ENCODE measurements at regions not wholly inside any gene's neighbourhood (a gene's known extent, or its start where the extent isn't known, plus 50 kb on each side); places are given as distances from the start of the nearest gene placed in this dataset.

DNA sequence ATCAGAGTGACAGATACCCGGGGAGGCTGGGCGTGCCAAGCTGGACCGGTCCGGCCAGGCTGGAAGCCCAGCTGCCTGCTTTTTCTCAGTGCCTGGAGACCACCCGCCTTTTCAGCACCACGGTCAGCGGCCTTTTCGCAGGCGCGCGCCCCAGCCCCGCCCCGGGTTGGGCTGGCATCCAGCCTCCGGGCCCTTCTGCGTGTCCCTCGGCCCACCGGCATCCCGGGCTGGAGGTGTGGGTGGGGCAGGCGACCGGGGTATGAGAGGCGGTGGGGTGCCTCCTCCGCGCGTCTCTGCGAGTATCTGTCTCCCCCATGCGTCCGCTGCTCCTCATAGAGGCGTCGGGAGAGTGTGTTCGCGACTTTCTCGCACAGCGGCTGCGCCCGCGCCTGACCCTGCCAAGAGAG is 102.5 kb downstream of the MRM1 start:
- Histone ChIP-seq H3K9me3 (replicated peaks) (no peaks in the 10 kb centered on the region), H3K27ac (no peak overlapping the region), H3K4me3 (no peak overlapping the region), H3K27me3 (replicated peaks) (no peaks in the 10 kb centered on the region; the same call in 1 of the 2 replicates), H3K4me1 (replicated peaks) (no peaks in the 10 kb centered on the region), H3K36me3 (no peaks in the 10 kb centered on the region)
- peak in 1 of 2 experiments; percentile 51 for DNase-seq (ENCODE audit: low read depth in 1 of 2, low spot score in 2 of 2)

DNA sequence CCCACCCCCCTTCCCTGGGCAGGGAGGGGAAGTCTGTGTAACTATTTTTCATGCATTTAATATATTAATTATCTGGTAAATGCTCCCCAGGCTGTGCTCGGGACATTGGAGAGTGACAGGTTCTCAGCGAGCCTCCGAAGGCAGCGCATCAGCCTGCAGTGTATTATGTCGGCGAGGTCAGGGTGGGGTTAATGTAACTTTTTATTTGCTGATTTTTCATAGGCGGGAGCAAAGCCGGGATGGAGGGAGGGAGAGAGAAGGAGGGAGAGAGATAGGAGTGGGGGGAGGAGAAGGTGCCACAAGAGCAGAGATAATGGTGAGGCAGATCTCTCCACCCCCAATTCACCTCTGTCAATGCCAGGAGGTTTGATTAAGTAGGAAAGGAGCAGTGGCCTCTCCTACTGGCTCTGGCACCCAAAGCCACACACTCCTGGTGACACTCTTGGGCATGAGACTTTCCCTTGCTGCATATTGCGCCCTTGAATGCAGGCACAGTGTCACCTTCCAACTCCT is 104.0 kb downstream of the MRM1 start:
- Histone ChIP-seq H3K27me3 (replicated peaks) (no peaks in the 10 kb centered on the region; the same call in 1 of the 2 replicates), H3K9me3 (replicated peaks) (no peaks in the 10 kb centered on the region), H3K36me3 (no peaks in the 10 kb centered on the region), H3K4me3 (no peak overlapping the region), H3K4me1 (replicated peaks) (no peaks in the 10 kb centered on the region), H3K27ac (no peak overlapping the region)
- no peak for DNase-seq (ENCODE audit: low read depth in 1 of 2, low spot score in 2 of 2)

DNA sequence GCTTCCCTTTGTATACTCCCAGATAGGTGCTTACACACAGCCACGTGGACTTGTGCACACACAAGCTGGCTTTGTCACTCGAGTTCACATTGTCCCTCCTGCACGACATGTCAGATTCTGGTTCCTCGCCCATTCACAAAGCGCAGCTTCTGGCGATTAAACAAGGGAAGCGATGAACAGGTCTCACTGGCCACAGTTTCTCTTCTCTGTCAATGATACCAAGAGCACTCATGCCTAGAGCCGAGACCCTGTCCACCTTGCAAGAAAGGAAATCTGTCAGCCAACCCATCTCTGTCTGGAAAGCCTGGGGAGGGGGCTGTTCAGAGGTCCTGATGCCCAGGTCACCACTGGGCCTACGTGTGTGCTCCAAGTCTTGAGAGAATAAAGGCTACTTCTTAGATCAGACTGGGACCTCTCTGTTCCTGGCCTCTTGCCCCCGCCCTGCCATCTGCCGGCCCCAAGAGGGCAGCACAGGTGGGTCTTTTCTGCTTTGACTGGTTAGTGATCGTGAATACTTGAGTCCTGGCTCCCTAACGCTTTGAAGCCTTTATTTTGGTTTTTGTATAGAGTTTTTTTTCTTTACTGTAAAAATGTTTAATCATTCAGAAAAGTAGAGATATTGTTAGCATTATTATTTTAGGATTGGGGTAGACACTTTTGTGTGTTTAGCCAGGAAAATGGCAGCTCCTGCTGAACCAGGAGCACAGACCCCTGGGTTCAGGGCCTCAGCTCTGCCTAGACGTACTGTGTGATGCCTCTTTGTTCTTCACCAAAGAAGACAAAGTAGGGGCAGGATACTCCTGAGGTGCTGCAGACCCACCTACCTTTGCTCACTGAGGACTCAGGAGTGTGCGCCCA is 104.7 kb downstream of the MRM1 start:
- Histone ChIP-seq H3K36me3 (no peaks in the 10 kb centered on the region), H3K4me1 (replicated peaks) (no peaks in the 10 kb centered on the region), H3K9me3 (replicated peaks) (no peaks in the 10 kb centered on the region), H3K4me3 (no peak overlapping the region), H3K27ac (no peak overlapping the region), H3K27me3 (replicated peaks) (no peaks in the 10 kb centered on the region; the same call in 1 of the 2 replicates)
- peak in 1 of 2 experiments; percentile 25 for DNase-seq (ENCODE audit: low read depth in 1 of 2, low spot score in 2 of 2)

DNA sequence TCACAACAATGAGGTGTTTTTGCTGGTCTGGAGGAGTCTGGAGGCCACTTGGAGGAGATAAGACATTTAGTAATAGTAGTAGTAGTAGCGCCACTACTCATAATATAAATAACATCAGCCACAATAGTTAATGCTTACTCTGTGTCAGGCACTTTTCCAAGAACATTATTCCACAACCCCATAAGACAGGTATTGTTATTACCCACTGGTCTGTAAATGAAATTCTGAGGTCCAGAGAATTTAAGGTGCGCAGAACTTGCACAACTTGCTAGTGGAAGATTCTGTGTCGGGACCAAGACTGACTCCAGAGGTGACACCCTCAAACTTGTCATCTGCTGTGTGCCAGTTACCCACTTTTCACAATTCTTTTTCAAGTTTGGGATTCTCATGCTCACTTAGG is 106.5 kb downstream of the MRM1 start:
- no peaks in the 10 kb centered on the region for H3K9me3 ChIP-seq (replicated peaks)
- H3K27ac ChIP-seq, result no peak overlapping the region
- no peak for DNase-seq (ENCODE audit: low read depth in 1 of 2, low spot score in 2 of 2)
- no peaks in the 10 kb centered on the region; the same call in 1 of the 2 replicates for H3K27me3 ChIP-seq (replicated peaks)
- no peaks in the 10 kb centered on the region for H3K36me3 ChIP-seq
- no peak overlapping the region for H3K4me3 ChIP-seq
- H3K4me1 ChIP-seq (replicated peaks), result no peaks in the 10 kb centered on the region

DNA sequence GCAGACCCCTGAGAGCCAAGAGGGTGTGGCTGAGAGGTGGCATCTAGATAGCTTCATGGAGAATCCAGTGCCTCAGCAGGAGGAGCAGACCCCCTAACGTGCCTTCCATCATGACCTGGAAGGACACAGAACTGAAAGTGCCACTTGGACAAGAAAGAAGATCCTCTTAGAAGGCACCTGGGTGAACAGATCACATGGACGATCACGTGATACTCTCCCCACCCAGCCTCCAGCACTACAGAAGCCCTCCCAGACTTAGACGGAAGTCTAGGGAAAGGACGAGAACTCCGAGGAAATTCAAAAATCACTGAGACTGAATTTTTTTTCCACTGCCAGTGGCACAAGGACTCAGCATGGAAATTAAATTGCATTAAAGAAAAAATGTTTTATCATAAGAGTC is 113.4 kb downstream of the MRM1 start:
- DNase-seq (ENCODE audit: low read depth in 1 of 2, low spot score in 2 of 2), result no peak
- Histone ChIP-seq H3K9me3 (replicated peaks) (no peaks in the 10 kb centered on the region), H3K27ac (no peak overlapping the region), H3K36me3 (no peaks in the 10 kb centered on the region), H3K4me3 (no peak overlapping the region), H3K4me1 (replicated peaks) (no peaks in the 10 kb centered on the region), H3K27me3 (replicated peaks) (0 out of 2 replicates have a peak, but pooled peaks cover 3% of the 10 kb centered on the region)

DNA sequence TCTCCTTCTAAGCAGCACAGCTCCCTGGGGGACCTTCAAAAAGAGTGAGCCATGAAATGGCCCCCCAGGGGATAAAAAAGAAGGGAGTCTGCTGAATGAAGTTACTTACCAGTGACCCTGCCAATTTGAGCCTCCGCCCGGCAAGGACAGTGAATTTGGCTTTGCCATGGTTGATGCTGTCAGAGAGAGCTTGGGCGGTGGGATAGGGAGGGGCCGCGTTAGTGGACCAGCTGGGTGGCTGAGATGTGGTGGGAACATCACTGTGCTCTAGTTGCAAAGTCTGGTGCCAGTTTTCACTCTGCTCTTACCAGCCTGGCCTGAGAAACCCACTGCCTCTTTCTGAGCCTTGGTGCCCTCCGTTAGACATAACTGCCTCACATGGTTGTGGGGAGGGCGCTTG is 114.6 kb downstream of the MRM1 start:
- Histone ChIP-seq H3K4me1 (replicated peaks) (no peaks in the 10 kb centered on the region), H3K36me3 (no peaks in the 10 kb centered on the region), H3K27me3 (replicated peaks) (0 out of 2 replicates have a peak, but pooled peaks cover 3% of the 10 kb centered on the region), H3K4me3 (no peak overlapping the region), H3K27ac (no peak overlapping the region), H3K9me3 (replicated peaks) (no peaks in the 10 kb centered on the region)
- DNase-seq (ENCODE audit: low read depth in 1 of 2, low spot score in 2 of 2), result no peak

DNA sequence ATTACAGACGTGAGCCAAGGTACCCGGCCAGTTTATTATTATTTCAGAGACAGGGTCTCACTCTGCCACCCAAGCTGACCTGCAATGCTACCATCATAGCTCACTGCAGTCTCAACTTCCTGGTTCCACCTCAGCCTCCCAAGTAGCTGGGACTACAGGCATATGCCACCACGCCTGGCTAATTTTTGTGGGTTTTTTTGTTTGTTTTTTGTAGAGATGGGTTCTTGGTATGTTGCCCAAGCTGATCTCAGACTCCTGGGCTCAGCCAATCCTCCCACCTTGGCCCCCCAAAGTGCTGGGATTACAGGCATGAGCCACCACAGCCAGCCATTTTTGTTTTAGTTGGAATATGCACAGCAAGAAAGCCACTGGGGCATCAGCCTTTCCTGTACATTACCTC is 115.7 kb downstream of the MRM1 start:
- Histone ChIP-seq H3K9me3 (replicated peaks) (no peaks in the 10 kb centered on the region), H3K27me3 (replicated peaks) (0 out of 2 replicates have a peak, but pooled peaks cover 3% of the 10 kb centered on the region), H3K27ac (no peak overlapping the region), H3K4me1 (replicated peaks) (peaks cover 6% of the 10 kb centered on the region), H3K36me3 (no peaks in the 10 kb centered on the region), H3K4me3 (no peak overlapping the region)
- DNase-seq (ENCODE audit: low read depth in 1 of 2, low spot score in 2 of 2), result peak in 1 of 2 experiments; percentile 24

DNA sequence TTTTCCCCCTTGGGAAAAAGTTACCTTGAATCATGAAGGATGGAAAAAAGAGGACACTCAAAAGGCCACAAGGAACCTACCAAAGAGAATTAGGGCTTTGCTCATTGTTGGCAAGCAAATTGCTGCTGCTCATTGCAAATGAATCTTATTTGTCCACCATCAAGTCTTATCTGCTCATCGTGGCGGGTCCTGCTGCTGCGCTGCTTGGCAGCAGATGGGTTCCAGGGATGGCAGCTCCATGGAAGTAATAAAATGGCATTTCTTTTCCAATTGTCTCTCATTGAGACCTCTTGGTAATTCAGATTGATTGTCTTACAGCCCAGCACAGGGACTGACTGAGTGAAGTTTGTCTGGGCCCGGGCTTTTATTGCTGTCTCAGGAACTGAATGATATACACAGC is 118.7 kb downstream of the MRM1 start:
- no peaks in the 10 kb centered on the region for H3K9me3 ChIP-seq (replicated peaks)
- H3K27me3 ChIP-seq (replicated peaks), result 0 out of 2 replicates have a peak, but pooled peaks cover 2% of the 10 kb centered on the region
- no peaks in the 10 kb centered on the region for H3K36me3 ChIP-seq
- no peak overlapping the region for H3K27ac ChIP-seq
- H3K4me3 ChIP-seq, result no peak overlapping the region
- no peak for DNase-seq (ENCODE audit: low read depth in 1 of 2, low spot score in 2 of 2)
- peaks cover 14% of the 10 kb centered on the region for H3K4me1 ChIP-seq (replicated peaks)

DNA sequence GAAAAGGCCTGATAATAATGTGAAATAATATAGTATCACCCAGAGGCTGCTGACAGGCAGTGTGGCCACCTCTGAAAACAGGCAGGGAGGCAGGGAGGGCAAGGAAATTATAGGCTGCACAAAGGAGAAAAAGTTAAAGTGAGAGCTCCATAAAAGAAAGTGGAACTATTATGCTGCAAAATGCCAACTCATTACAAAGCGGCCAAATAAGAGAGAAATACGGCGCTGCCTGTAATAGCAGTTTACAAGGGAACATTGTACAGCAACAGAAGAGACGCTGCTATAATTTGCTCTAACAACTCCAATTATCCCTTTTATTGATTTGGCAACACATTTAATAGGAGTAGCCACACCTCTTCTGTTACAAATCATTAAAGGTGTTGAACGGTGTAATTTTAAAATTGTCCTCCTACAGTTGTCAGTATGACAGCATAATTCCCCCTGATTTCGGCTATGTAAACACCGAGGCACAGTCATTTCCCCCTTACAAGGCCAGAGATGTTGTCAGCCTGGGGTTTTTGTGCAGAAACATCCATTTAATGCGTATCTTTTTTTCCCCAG is 120.3 kb downstream of the MRM1 start:
- H3K4me3 ChIP-seq, result peak overlapping the region; percentile 30
- H3K9me3 ChIP-seq (replicated peaks), result no peaks in the 10 kb centered on the region
- DNase-seq (ENCODE audit: low read depth in 1 of 2, low spot score in 2 of 2), result no peak
- H3K4me1 ChIP-seq (replicated peaks), result peaks cover 14% of the 10 kb centered on the region
- H3K27ac ChIP-seq, result no peak overlapping the region
- H3K36me3 ChIP-seq, result no peaks in the 10 kb centered on the region
- H3K27me3 ChIP-seq (replicated peaks), result 0 out of 2 replicates have a peak, but pooled peaks cover 2% of the 10 kb centered on the region

DNA sequence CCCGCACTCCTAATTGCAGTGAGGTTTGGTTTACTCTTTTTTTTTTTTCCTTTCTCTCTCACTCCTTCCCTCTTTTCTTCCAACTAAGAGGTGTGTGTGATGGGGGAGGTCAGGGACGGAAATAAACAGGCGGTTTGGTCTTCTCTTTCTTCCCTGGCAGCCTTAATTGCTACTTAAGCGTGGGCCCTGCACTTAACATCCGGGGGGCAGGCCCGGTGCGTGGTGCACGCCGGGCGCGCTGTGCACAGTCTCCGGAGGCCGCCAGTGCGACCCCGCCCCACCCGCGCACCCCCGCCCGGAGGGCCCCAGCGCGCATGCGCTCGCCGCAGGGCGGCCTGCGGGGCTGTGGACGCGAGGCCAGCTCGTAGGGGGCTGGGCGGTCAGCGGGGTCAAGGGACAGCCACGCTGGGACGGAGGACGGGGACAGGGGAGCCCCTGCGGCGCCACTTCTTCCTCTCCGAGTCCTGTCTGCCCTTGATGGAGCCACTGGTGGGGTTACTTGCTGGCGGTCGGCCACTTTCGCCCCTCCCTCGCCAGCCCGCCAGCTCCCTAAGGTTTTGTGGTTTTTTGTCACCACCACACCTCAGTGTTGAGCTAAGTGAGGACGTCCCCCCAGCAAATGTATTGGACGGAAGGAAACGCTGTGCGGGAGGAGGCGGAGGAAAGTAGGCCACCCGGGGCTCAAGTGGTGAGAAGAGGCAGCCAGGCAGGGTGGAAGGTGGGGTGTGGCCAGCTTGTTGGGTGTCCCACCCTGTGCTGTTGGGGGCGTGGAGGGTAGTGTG is 120.9 kb downstream of the MRM1 start:
- Histone ChIP-seq H3K27me3 (replicated peaks) (0 out of 2 replicates have a peak, but pooled peaks cover 5% of the 10 kb centered on the region), H3K36me3 (no peaks in the 10 kb centered on the region), H3K4me3 (peak overlapping the region; percentile 30), H3K27ac (no peak overlapping the region), H3K9me3 (replicated peaks) (no peaks in the 10 kb centered on the region), H3K4me1 (replicated peaks) (peaks cover 14% of the 10 kb centered on the region)
- DNase-seq (ENCODE audit: low read depth in 1 of 2, low spot score in 2 of 2), result peak; percentile 41 to 55

DNA sequence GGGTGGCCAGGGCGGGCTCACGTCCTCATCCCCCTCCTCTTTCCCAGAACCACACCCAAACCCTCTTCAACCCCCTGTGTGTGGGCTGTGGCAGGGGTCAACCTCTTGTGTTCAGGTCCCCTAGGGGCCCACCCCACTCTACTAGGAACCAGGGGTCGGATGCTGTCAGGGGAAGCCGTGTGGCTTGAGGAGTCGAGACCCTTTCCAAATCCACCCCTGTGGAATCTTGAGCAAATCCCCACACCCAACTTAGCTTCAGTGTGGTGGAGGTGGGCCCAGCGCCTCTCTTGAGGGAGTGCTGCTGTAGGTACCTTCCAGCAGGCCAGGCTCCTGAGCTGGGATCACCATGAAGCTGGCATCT is 121.5 kb downstream of the MRM1 start:
- no peak for DNase-seq (ENCODE audit: low read depth in 1 of 2, low spot score in 2 of 2)
- Histone ChIP-seq H3K36me3 (no peaks in the 10 kb centered on the region), H3K4me3 (no peak overlapping the region), H3K4me1 (replicated peaks) (peaks cover 14% of the 10 kb centered on the region), H3K27ac (no peak overlapping the region), H3K9me3 (replicated peaks) (no peaks in the 10 kb centered on the region), H3K27me3 (replicated peaks) (0 out of 2 replicates have a peak, but pooled peaks cover 7% of the 10 kb centered on the region)

DNA sequence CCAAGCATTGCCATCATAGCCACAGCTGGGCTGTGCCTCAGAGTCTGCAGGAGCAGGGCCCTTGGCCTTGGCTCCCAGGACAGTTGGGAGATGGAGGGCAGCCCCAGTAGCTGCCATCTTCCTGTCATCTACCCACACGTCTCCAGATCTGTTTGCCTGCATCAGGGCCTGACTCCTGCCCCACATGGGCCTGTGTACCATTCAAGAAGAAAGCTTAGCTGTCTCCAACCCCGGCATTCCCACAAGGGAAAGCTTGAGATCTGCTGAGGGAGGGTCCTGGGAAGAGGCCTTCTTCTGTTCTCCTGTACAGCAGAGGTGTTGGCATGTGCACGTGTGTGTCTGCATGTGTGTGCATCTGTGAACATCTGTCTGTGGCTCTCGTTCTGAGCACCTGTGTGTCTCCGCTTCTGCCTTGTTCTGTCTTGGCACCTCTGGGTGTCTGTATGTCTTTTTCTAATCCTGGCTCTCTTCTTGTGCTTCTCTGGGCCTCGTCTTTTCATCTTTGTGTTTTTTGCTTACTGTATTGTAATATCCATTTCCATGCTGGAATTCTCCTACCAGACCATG is 122.2 kb downstream of the MRM1 start:
- Histone ChIP-seq H3K27ac (no peak overlapping the region), H3K27me3 (replicated peaks) (0 out of 2 replicates have a peak, but pooled peaks cover 7% of the 10 kb centered on the region), H3K4me3 (no peak overlapping the region), H3K4me1 (replicated peaks) (peaks cover 14% of the 10 kb centered on the region), H3K9me3 (replicated peaks) (no peaks in the 10 kb centered on the region), H3K36me3 (no peaks in the 10 kb centered on the region)
- DNase-seq (ENCODE audit: low read depth in 1 of 2, low spot score in 2 of 2), result no peak

DNA sequence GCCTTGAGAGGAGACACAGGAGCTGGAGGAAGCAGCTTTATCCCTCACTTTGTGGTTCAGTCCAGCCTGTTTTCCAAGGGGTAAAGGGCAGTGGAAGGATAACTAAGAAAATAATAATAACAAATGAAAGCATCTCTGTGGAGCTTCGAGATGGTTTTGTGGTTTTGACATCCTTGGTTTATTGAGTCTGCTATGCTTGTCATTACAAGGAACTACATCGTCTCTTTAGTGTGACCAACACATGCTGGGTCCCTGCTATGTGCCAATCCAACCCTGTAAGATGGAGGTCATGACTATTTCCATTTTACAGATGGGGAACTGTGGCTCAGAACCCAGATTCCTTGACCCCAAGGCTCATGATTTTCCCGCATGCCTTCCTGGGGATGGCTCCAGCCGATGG is 124.8 kb downstream of the MRM1 start:
- H3K4me3 ChIP-seq, result no peak overlapping the region
- DNase-seq (ENCODE audit: low read depth in 1 of 2, low spot score in 2 of 2), result no peak
- 0 out of 2 replicates have a peak, but pooled peaks cover 7% of the 10 kb centered on the region for H3K27me3 ChIP-seq (replicated peaks)
- H3K36me3 ChIP-seq, result no peaks in the 10 kb centered on the region
- peaks cover 14% of the 10 kb centered on the region for H3K4me1 ChIP-seq (replicated peaks)
- H3K27ac ChIP-seq, result no peak overlapping the region
- no peaks in the 10 kb centered on the region for H3K9me3 ChIP-seq (replicated peaks)

Measured in SJSA1 (cell line).